ENCODE measurements at regions not wholly inside any gene's neighbourhood (a gene's known extent, or its start where the extent isn't known, plus 50 kb on each side); places are given as distances from the start of the nearest gene placed in this dataset.

- TF ChIP-seq EHMT2 (IDR thresholded peaks at IDR 0.05; ENCODE audit: low read depth): no peak
Measured at GRCh38 chr10:90381468-90381867, 476.4 kb downstream of the HTR7 start (continued).

- FAIRE-seq: no peak
- CTCF ChIA-PET: no interaction called here
Measured at GRCh38 chr10:90389876-90390275, 468.0 kb downstream of the HTR7 start.

GRCh38 chr10:90394311-90394710 is 463.5 kb downstream of the HTR7 start:
- Histone ChIP-seq H3K4me3 (no peak overlapping the region), H3K4me2 (no peak overlapping the region), H3K9me3 (no peaks in the 10 kb centered on the region), H3K27ac (no peak overlapping the region), H3K4me1 (no peaks in the 10 kb centered on the region)
- no peak for FAIRE-seq
- ChIA-PET POLR2A (no interaction called here), CTCF (no interaction called here)
- WGBS (ENCODE audit: missing lambda C conversion rate): 13% methylated on average over 2 of the region's 2 CpGs
- no peak for DNase-seq (ENCODE audit: low read depth in 1 of 2, low spot score in 1 of 2)
- ATAC-seq: no peak
- TF ChIP-seq TP53 (CRISPR knock-in tag; IDR thresholded peaks at IDR 0.05) (no peak), CBX2 (IDR thresholded peaks at IDR 0.05; ENCODE audit: borderline replicate concordance, low read depth) (no peak), HOXB13 (CRISPR knock-in tag; IDR thresholded peaks at IDR 0.05; ENCODE audit: low read depth) (no peak), PHF8 (IDR thresholded peaks at IDR 0.05; ENCODE audit: borderline replicate concordance, low read depth) (no peak), NR3C1 (IDR thresholded peaks at IDR 0.05) (no peak), HES2 (IDR thresholded peaks at IDR 0.05) (no peak), EP300 (IDR thresholded peaks at IDR 0.05) (no peak), JUN (IDR thresholded peaks at IDR 0.05) (no peak), JUNB (IDR thresholded peaks at IDR 0.05) (no peak), ZSCAN20 (CRISPR knock-in tag; IDR thresholded peaks at IDR 0.05) (no peak), FOXS1 (CRISPR knock-in tag; IDR thresholded peaks at IDR 0.05) (no peak), EHF (CRISPR knock-in tag; IDR thresholded peaks at IDR 0.05) (no peak), RCOR1 (IDR thresholded peaks at IDR 0.05; ENCODE audit: low read depth, low read length) (no peak), RAD21 (conservative IDR thresholded peaks at IDR 0.05 in 1 of 2, IDR thresholded peaks at IDR 0.05 in 1 of 2) (no peak), ZNF302 (CRISPR knock-in tag; IDR thresholded peaks at IDR 0.05) (no peak), MAZ (IDR thresholded peaks at IDR 0.05; ENCODE audit: borderline replicate concordance, low read depth, low read length) (no peak)

More at GRCh38 chr10:90389876-90390275, 468.0 kb downstream of the HTR7 start:
- ATAC-seq (no peak), DNase-seq (ENCODE audit: low read depth in 1 of 2, low spot score in 1 of 2) (no peak)
- H3K9me3 ChIP-seq: no peaks in the 10 kb centered on the region
- no peak overlapping the region for H3K4me3 ChIP-seq
- POLR2A ChIA-PET: no interaction called here
- no peak for TF ChIP-seq CBX8 (IDR thresholded peaks at IDR 0.05)
- TF ChIP-seq FOXS1 (CRISPR knock-in tag; IDR thresholded peaks at IDR 0.05): no peak
- no peak for TF ChIP-seq BHLHE40 (IDR thresholded peaks at IDR 0.05; ENCODE audit: low read depth, low read length)
- no peak for TF ChIP-seq HOXB5 (CRISPR knock-in tag; IDR thresholded peaks at IDR 0.05)
- no peak for TF ChIP-seq RAD21 (conservative IDR thresholded peaks at IDR 0.05 in 1 of 2, IDR thresholded peaks at IDR 0.05 in 1 of 2)
- no peak for TF ChIP-seq NFE2L2 (conservative IDR thresholded peaks at IDR 0.05; ENCODE audit: low read length)
- TF ChIP-seq ZC3H11A (IDR thresholded peaks at IDR 0.05): no peak
- no peak for TF ChIP-seq PHF8 (IDR thresholded peaks at IDR 0.05; ENCODE audit: borderline replicate concordance, low read depth)
- TF ChIP-seq KDM5A (IDR thresholded peaks at IDR 0.05): no peak
- no peak for TF ChIP-seq HDAC2 (IDR thresholded peaks at IDR 0.05)
- TF ChIP-seq CHD2 (IDR thresholded peaks at IDR 0.05; ENCODE audit: low read length, partially characterized antibody): no peak
- TF ChIP-seq MAFK (IDR thresholded peaks at IDR 0.05; ENCODE audit: partially characterized antibody): no peak
- no peak for TF ChIP-seq MAZ (IDR thresholded peaks at IDR 0.05; ENCODE audit: borderline replicate concordance, low read depth, low read length)
- WGBS (ENCODE audit: missing lambda C conversion rate): 72% methylated on average over 3 of the region's 3 CpGs
- H3K4me1 ChIP-seq: no peaks in the 10 kb centered on the region
- no peak overlapping the region for H3K4me2 ChIP-seq
- H3K27ac ChIP-seq: no peak overlapping the region

- Histone ChIP-seq H3K4me1 (no peaks in the 10 kb centered on the region), H3K4me3 (no peak overlapping the region), H3K9me3 (no peaks in the 10 kb centered on the region), H3K4me2 (no peak overlapping the region), H3K27ac (no peak overlapping the region)
- TF ChIP-seq E2F6 (IDR thresholded peaks at IDR 0.05; ENCODE audit: borderline replicate concordance, low read depth) (no peak), HOXB13 (CRISPR knock-in tag; IDR thresholded peaks at IDR 0.05; ENCODE audit: low read depth) (no peak), JUNB (IDR thresholded peaks at IDR 0.05) (no peak), ZC3H11A (IDR thresholded peaks at IDR 0.05) (no peak), MAZ (IDR thresholded peaks at IDR 0.05; ENCODE audit: borderline replicate concordance, low read depth, low read length) (no peak), EP300 (IDR thresholded peaks at IDR 0.05) (no peak), KDM5A (IDR thresholded peaks at IDR 0.05) (no peak), PHF8 (IDR thresholded peaks at IDR 0.05; ENCODE audit: borderline replicate concordance, low read depth) (no peak), BHLHE40 (IDR thresholded peaks at IDR 0.05; ENCODE audit: low read depth, low read length) (no peak), CEBPB (IDR thresholded peaks at IDR 0.05) (no peak), RFX5 (IDR thresholded peaks at IDR 0.05) (no peak), CHD2 (IDR thresholded peaks at IDR 0.05; ENCODE audit: low read length, partially characterized antibody) (no peak), HEYL (CRISPR knock-in tag; IDR thresholded peaks at IDR 0.05) (no peak), JUN (IDR thresholded peaks at IDR 0.05) (no peak), ZFP36 (IDR thresholded peaks at IDR 0.05; ENCODE audit: borderline replicate concordance, partially characterized antibody) (no peak), HOXA7 (CRISPR knock-in tag; IDR thresholded peaks at IDR 0.05) (no peak)
- no peak for FAIRE-seq
- no peak for ATAC-seq
- CTCF ChIA-PET: no interaction called here
- POLR2A ChIA-PET: no interaction called here
- no peak for DNase-seq (ENCODE audit: low read depth in 1 of 2, low spot score in 1 of 2)
Measured at GRCh38 chr10:90396721-90397120, 461.1 kb downstream of the HTR7 start.
